Progenitor cell of endocrine pancreas (in vitro differentiated cells): ENCODE measurements at regions not wholly inside any gene's neighbourhood (a gene's known extent, or its start where the extent isn't known, plus 50 kb on each side); places are given as distances from the start of the nearest gene placed in this dataset.

Experiments
- DNase-seq: peaks from one replicate; pipeline ENCODE4 v3.0.0; 2021; ENCODE audit warnings: low spot score; ENCODE audit not compliant: unreplicated experiment
- H3K27ac Mint-ChIP-seq: 2 replicates; pipeline ENCODE4 v1.8.0; 2021; ENCODE audit warnings: mild to moderate bottlenecking, moderate library complexity, mixed read lengths
- H3K27me3 Mint-ChIP-seq: 2 replicates; pipeline ENCODE4 v1.8.0; 2021; ENCODE audit warnings: mixed read lengths
- H3K36me3 Mint-ChIP-seq: 2 replicates; pipeline ENCODE4 v1.8.0; 2022; ENCODE audit warnings: mixed read lengths; ENCODE audit not compliant: insufficient read depth
- H3K4me1 Mint-ChIP-seq: 2 replicates; pipeline ENCODE4 v1.8.0; 2021; ENCODE audit warnings: low read depth, mixed read lengths
- H3K4me3 Mint-ChIP-seq: 2 replicates; pipeline ENCODE4 v1.8.0; 2021; ENCODE audit warnings: low read depth, mild to moderate bottlenecking, moderate library complexity, mixed read lengths
- H3K9me3 Mint-ChIP-seq: 2 replicates; pipeline ENCODE4 v1.8.0; 2021; ENCODE audit warnings: low read depth, mixed read lengths
- CTCF ChIP-seq: fragments of 200-600 bp; sonication (generic); IDR thresholded peaks from one replicate; pipeline ENCODE4 v1.5.0; 2021; ENCODE audit warnings: antibody characterized with exemption, mild to moderate bottlenecking; ENCODE audit not compliant: unreplicated experiment

GRCh38 chr14:71237556-71237955 is 330.3 kb downstream of the PCNX1 start:
- H3K4me3 Mint-ChIP-seq, result no peak overlapping the region
- H3K27me3 Mint-ChIP-seq, result no peaks in the 10 kb centered on the region
- peak overlapping the region; percentile 62 for H3K27ac Mint-ChIP-seq
- TF ChIP-seq CTCF, result no peak
- H3K4me1 Mint-ChIP-seq, result peaks cover 23% of the 10 kb centered on the region
- H3K9me3 Mint-ChIP-seq, result no peaks in the 10 kb centered on the region
- no peak for DNase-seq
- H3K36me3 Mint-ChIP-seq, result no peaks in the 10 kb centered on the region

GRCh38 chr14:71238835-71239234 is 331.6 kb downstream of the PCNX1 start:
- TF ChIP-seq CTCF, result no peak
- Mint-ChIP-seq H3K4me1 (peaks cover 23% of the 10 kb centered on the region), H3K27ac (no peak overlapping the region), H3K27me3 (no peaks in the 10 kb centered on the region), H3K36me3 (no peaks in the 10 kb centered on the region), H3K4me3 (no peak overlapping the region), H3K9me3 (no peaks in the 10 kb centered on the region)
- no peak for DNase-seq

- no peak for DNase-seq
- H3K36me3 Mint-ChIP-seq, result no peaks in the 10 kb centered on the region
- H3K27ac Mint-ChIP-seq, result no peak overlapping the region
- no peak overlapping the region for H3K4me3 Mint-ChIP-seq
- H3K27me3 Mint-ChIP-seq, result no peaks in the 10 kb centered on the region
- no peak for TF ChIP-seq CTCF
- H3K9me3 Mint-ChIP-seq, result no peaks in the 10 kb centered on the region
- H3K4me1 Mint-ChIP-seq, result peaks cover 18% of the 10 kb centered on the region
Observed at GRCh38 chr14:71240171-71240570, 332.9 kb downstream of the PCNX1 start.

- TF ChIP-seq CTCF, result no peak
- H3K4me1 Mint-ChIP-seq, result peaks cover 18% of the 10 kb centered on the region
- no peak overlapping the region for H3K27ac Mint-ChIP-seq
- no peak overlapping the region for H3K4me3 Mint-ChIP-seq
- H3K9me3 Mint-ChIP-seq, result no peaks in the 10 kb centered on the region
- no peaks in the 10 kb centered on the region for H3K27me3 Mint-ChIP-seq
- no peaks in the 10 kb centered on the region for H3K36me3 Mint-ChIP-seq
- DNase-seq, result no peak
Observed at GRCh38 chr14:71240866-71241520, 333.7 kb downstream of the PCNX1 start.

GRCh38 chr14:71242237-71242748 is 335.0 kb downstream of the PCNX1 start:
- Mint-ChIP-seq H3K4me3 (no peak overlapping the region), H3K4me1 (peaks cover 18% of the 10 kb centered on the region), H3K27ac (no peak overlapping the region), H3K36me3 (no peaks in the 10 kb centered on the region), H3K27me3 (no peaks in the 10 kb centered on the region), H3K9me3 (peaks cover 3% of the 10 kb centered on the region)
- TF ChIP-seq CTCF, result no peak
- no peak for DNase-seq
